Neural cell (in vitro differentiated cells): ENCODE measurements at regions not wholly inside any gene's neighbourhood (a gene's known extent, or its start where the extent isn't known, plus 50 kb on each side); places are given as distances from the start of the nearest gene placed in this dataset.
A peak's percentile ranks its signal among the peaks of the same experiment; 100 is the strongest.

Experiments used
- H2AFZ ChIP-seq: fragments of 200-600, 300-800 bp; sonication (generic), shearing (Covaris generic); 2 replicates; pipeline ENCODE4 v1.6.0; 2014; ENCODE audit warnings: low read depth, mild to moderate bottlenecking, antibody characterized with exemption, low read length, moderate library complexity
- H3F3A ChIP-seq: fragments of 200-600 bp; shearing (Covaris generic); 2 replicates; pipeline ENCODE4 v1.6.1; 2016; ENCODE audit warnings: mild to moderate bottlenecking, moderate library complexity, mixed read lengths, antibody characterized with exemption, low read length; ENCODE audit not compliant: insufficient read depth, poor library complexity, severe bottlenecking
- H3K27ac ChIP-seq: fragments of 200-600, 300-800 bp; sonication (generic), shearing (Covaris generic); 2 replicates; pipeline ENCODE4 v1.5.1; 2014; ENCODE audit warnings: mild to moderate bottlenecking, low read length, moderate library complexity
- H3K27me3 ChIP-seq: fragments of 300-800, 200-600 bp; sonication (generic), shearing (Covaris generic); 2 replicates; pipeline ENCODE4 v1.6.0; 2014; ENCODE audit warnings: mild to moderate bottlenecking, low read depth, low read length, moderate library complexity; ENCODE audit not compliant: insufficient read depth
- H3K36me3 ChIP-seq: fragments of 300-800, 200-600 bp; sonication (generic), shearing (Covaris generic); 2 replicates; pipeline ENCODE4 v1.5.1; 2014; ENCODE audit warnings: mild to moderate bottlenecking, antibody characterized with exemption, low read length, moderate library complexity; ENCODE audit not compliant: insufficient read depth
- H3K4me2 ChIP-seq: fragments of 300-800, 200-600 bp; sonication (generic), shearing (Covaris generic); 2 replicates; pipeline ENCODE4 v1.6.0; 2014; ENCODE audit warnings: mild to moderate bottlenecking, low read length
- H3K4me3 ChIP-seq: fragments of 300-800, 200-600 bp; sonication (generic), shearing (Covaris generic); 2 replicates; pipeline ENCODE4 v1.5.1; 2014; ENCODE audit warnings: mild to moderate bottlenecking, low read length, moderate library complexity
- H3K79me2 ChIP-seq: fragments of 200-600 bp; shearing (Covaris generic); replicated peaks from 2 replicates; pipeline ENCODE4 v1.6.0; 2014; ENCODE audit warnings: mild to moderate bottlenecking, low read length, moderate library complexity; ENCODE audit not compliant: insufficient read depth
- H3K9ac ChIP-seq: fragments of 300-800, 200-600 bp; sonication (generic), shearing (Covaris generic); 2 replicates; pipeline ENCODE4 v1.6.1; 2016; ENCODE audit warnings: mild to moderate bottlenecking, low read length, mixed read lengths
- H3K9me2 ChIP-seq: fragments of 200-600 bp; shearing (Covaris generic); 2 replicates; pipeline ENCODE4 v1.6.1; 2016; ENCODE audit warnings: mild to moderate bottlenecking, low read length, mixed read lengths; ENCODE audit not compliant: insufficient read depth
- H3K9me3 ChIP-seq: fragments of 200-600, 300-800 bp; sonication (generic), shearing (Covaris generic); 2 replicates; pipeline ENCODE4 v1.6.1; 2016; ENCODE audit warnings: mild to moderate bottlenecking, mixed run types, low read length, moderate library complexity, mixed read lengths
- H4K20me1 ChIP-seq: fragments of 200-600 bp; shearing (Covaris generic); 2 replicates; pipeline ENCODE4 v1.6.1; 2016; ENCODE audit warnings: mild to moderate bottlenecking, mixed run types; ENCODE audit not compliant: insufficient read depth
- CTCF ChIP-seq: fragments of 450-650 bp; IDR thresholded peaks from 2 replicates; pipeline ENCODE4 v1.5.1; 2014; ENCODE audit warnings: antibody characterized with exemption, mild to moderate bottlenecking, moderate library complexity; ENCODE audit not compliant: poor library complexity, severe bottlenecking
- EP300 ChIP-seq: fragments of 450-650 bp; conservative IDR thresholded peaks from 2 replicates; pipeline ENCODE4 v1.6.1; 2014; ENCODE audit warnings: antibody characterized with exemption, mild to moderate bottlenecking, moderate library complexity; ENCODE audit not compliant: poor library complexity, severe bottlenecking
- EZH2 ChIP-seq: fragments of 200-600, 300-800 bp; shearing (Covaris generic), sonication (generic); IDR thresholded peaks from 2 replicates; pipeline ENCODE4 v1.6.1; 2014; ENCODE audit warnings: antibody characterized with exemption, low read length, borderline replicate concordance, mild to moderate bottlenecking; ENCODE audit not compliant: insufficient read depth, poor library complexity, severe bottlenecking
- MXI1 ChIP-seq: fragments of 450-650 bp; conservative IDR thresholded peaks from 2 replicates; pipeline ENCODE4 v1.6.1; 2014; ENCODE audit warnings: antibody characterized with exemption, mild to moderate bottlenecking; ENCODE audit not compliant: poor library complexity, severe bottlenecking
- POLR2AphosphoS5 ChIP-seq: IDR thresholded peaks from 2 replicates; pipeline ENCODE4 v1.6.1; 2012
- RAD21 ChIP-seq: fragments of 450-650 bp; conservative IDR thresholded peaks from 2 replicates; pipeline ENCODE4 v1.6.1; 2014; ENCODE audit warnings: antibody characterized with exemption, mild to moderate bottlenecking, moderate library complexity
- REST ChIP-seq: IDR thresholded peaks from 2 replicates; pipeline ENCODE4 v1.6.1; 2012; ENCODE audit warnings: borderline replicate concordance
- SMC3 ChIP-seq: fragments of 450-650 bp; conservative IDR thresholded peaks from 2 replicates; pipeline ENCODE4 v1.6.1; 2014; ENCODE audit warnings: antibody characterized with exemption, mild to moderate bottlenecking, moderate library complexity; ENCODE audit not compliant: poor library complexity
- TAF1 ChIP-seq: IDR thresholded peaks from 2 replicates; pipeline ENCODE4 v1.6.1; 2012; ENCODE audit warnings: low read depth

GRCh38 chr4:138775890-138776289, 239.7 kb upstream of the NOCT start:
- H3K27ac ChIP-seq, result no peak overlapping the region
- no peaks in the 10 kb centered on the region for H4K20me1 ChIP-seq
- H3K4me2 ChIP-seq, result no peak overlapping the region
- no peak overlapping the region for H3K9ac ChIP-seq
- peak overlapping the region; percentile 32 for H3K4me3 ChIP-seq
- H2AFZ ChIP-seq, result no peak overlapping the region
- H3K9me2 ChIP-seq, result no peaks in the 10 kb centered on the region
- H3F3A ChIP-seq, result no peaks in the 10 kb centered on the region
- no peaks in the 10 kb centered on the region for H3K36me3 ChIP-seq
- TF ChIP-seq RAD21 (no peak), EP300 (no peak), TAF1 (no peak), POLR2AphosphoS5 (no peak), SMC3 (no peak), EZH2 (no peak), REST (no peak), CTCF (no peak), MXI1 (no peak)
- H3K27me3 ChIP-seq, result no peaks in the 10 kb centered on the region
- H3K79me2 ChIP-seq, result no peaks in the 10 kb centered on the region
- no peaks in the 10 kb centered on the region for H3K9me3 ChIP-seq

GRCh38 chr4:138775489-138775888, 240.1 kb upstream of the NOCT start:
- no peaks in the 10 kb centered on the region for H3K27me3 ChIP-seq
- no peaks in the 10 kb centered on the region for H3K9me3 ChIP-seq
- H2AFZ ChIP-seq, result no peak overlapping the region
- no peaks in the 10 kb centered on the region for H3F3A ChIP-seq
- no peak overlapping the region for H3K4me2 ChIP-seq
- no peaks in the 10 kb centered on the region for H3K9me2 ChIP-seq
- no peaks in the 10 kb centered on the region for H3K36me3 ChIP-seq
- no peak for TF ChIP-seq EP300
- TF ChIP-seq MXI1, result no peak
- no peak for TF ChIP-seq RAD21
- no peak for TF ChIP-seq CTCF
- TF ChIP-seq TAF1, result no peak
- no peak for TF ChIP-seq SMC3
- TF ChIP-seq EZH2, result no peak
- TF ChIP-seq REST, result no peak
- TF ChIP-seq POLR2AphosphoS5, result no peak
- peak overlapping the region; percentile 32 for H3K4me3 ChIP-seq
- no peaks in the 10 kb centered on the region for H4K20me1 ChIP-seq
- no peak overlapping the region for H3K9ac ChIP-seq
- no peaks in the 10 kb centered on the region for H3K79me2 ChIP-seq
- H3K27ac ChIP-seq, result no peak overlapping the region
